HG02840 (cell line): ENCODE measurements at regions not wholly inside any gene's neighbourhood (a gene's known extent, or its start where the extent isn't known, plus 50 kb on each side); places are given as distances from the start of the nearest gene placed in this dataset.

ENCODE experiments used
- ATAC-seq: cut with Tn5 transposase; IDR thresholded peaks from one replicate; pipeline ENCODE4 v1.9.1; 2021; ENCODE audit warnings: mild to moderate bottlenecking, moderate library complexity, moderate number of reproducible peaks; ENCODE audit not compliant: unreplicated experiment, low FRiP score

DNA sequence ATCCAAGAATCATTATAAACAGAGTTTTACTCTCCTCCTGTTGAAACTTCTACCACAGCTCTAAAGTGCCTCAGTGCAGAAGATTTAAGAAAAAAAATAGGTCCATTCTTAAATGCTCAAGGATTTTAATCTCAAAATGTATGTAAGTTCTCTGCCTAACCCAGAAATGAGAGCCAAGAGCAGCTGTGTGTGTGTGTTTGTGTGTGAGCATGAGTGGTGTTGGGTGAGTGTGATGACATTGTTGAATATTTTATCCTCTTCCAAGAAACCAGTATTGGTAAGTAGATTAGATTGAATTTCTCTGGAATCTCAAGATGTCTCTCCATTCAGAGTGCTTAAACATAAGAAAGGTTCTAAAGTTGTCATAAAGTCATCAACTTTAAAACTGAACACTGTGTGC, 363.6 kb upstream of the NFE2L3 start:
- no peak for ATAC-seq

DNA sequence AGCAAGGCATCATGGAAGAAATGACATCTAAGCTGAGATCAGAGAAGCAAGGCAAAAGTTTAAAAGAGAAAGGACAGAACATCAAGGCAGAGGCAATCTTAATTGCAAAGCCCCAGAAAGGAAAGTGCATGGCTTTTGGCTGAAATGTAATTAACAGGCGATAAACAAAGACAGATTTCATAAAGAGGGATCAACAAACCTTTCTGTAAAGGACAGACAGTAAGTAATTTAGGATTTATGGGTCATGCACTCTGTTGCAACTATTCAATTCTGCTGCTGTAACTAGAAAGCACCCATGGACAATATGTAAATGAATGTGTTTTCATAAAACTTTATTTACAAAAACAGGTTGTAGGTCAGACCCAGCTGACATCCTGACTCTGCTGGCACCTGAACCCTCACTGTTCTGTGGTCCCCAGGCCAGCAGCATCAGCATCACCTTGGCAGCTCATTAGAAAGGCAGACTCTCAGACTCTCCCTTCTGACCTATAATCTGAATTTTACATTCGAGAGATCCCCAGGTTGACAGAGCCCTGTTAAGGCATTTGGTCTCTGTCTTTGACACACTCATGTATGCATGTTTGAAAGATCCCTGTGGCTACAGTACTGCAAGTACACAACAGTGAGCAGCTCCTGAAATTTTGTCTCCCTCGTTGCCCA, 362.9 kb upstream of the NFE2L3 start:
- ATAC-seq = no peak

DNA sequence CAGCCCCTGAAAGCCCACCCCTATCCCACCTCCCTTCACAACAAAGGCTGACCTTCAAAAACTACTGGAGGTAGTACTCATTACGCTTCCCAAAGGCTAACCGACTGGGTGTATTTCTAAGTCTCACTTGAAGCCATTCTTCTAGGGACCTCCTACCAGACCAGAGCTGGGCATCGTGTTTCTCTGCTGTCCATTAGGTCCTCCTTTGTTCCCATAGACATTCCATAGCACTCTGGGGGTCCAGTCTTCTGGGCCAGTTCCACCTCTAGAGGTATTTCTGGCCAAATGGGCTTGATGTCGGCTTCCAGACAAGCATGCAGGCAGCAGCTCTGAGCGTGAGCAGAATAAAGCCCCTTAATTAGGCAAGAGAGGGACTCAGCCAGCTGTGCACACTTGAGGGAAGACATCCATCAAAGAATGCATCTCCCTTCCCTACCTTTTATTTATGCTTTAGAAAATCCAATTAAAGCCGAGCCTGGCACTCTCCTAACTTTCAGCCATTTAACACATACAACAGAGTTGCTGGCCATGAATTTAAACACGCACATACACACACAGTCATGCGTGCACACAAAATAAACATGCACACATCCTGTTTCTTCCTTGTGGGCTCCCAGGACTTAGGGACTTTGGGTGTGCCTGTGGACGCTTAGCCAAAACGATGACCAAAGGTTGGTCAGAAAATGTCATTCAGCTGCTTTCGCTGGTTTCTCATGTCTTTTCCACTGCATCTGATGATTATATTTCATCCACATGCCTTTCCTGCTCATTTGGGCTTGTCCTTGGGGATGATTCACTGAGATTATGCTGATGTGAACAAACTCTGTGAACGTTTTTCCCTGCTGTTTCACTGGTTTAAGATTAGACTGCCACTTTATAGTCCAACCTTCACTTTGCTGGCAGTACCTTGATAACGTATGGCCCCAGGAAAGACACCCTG, 362.0 kb upstream of the NFE2L3 start:
- ATAC-seq = no peak

DNA sequence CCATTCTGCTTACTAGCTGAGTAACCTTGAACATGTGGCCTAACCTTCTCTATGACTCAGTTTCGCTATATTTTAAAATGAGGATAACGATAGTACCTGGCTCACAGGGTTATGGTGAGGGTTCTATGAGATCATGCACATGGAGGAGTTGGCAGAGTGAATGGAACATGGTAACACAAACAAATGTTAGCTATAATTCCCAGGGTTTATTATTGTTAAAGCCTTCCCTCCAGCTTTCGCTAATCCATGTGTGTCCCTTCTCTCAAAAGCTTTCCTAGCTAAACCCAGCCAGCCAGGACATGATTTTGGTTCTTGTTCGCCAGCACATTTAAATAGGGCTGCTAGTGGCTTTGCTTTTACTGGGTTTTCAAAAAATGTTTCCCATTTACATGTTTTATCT, 361.0 kb upstream of the NFE2L3 start:
- no peak for ATAC-seq

DNA sequence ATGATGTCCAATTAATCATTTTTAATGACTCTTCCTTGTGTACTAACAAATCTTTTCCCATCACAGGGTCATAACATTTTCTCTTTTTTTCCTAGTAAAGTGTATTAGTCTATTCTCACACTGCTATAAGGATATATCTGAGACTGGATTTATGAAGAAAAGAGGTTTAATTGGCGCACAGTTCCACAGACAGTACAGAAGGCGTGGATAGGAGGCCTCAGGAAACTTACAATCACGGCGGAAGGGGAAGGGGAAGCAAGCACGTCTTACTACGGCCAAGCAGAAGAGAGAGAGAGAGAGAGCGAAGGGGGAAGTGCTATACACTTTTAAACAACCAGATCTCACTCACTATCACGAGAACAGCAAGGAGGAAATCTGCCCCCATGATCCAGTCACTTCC, 359.4 kb upstream of the NFE2L3 start:
- no peak for ATAC-seq

DNA sequence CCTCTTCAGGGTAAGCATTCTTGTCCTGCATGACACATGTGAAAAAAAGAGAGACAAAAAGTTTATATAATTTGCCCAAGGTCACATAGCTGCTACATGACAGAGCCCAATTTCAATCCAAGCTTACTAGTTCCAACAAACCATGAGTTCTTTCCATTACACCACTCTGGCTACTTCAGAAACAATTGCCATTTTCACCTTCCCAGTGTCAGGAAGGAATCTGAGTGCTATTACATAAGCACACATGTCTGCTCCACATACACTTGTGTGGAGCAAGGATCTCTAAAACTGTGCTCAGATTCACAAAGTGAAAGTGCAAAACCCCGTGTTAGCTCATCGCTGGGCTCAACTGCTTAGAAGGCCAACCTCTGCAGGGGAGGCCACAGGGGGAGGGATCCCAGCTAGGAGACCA, 356.2 kb upstream of the NFE2L3 start:
- no peak for ATAC-seq

DNA sequence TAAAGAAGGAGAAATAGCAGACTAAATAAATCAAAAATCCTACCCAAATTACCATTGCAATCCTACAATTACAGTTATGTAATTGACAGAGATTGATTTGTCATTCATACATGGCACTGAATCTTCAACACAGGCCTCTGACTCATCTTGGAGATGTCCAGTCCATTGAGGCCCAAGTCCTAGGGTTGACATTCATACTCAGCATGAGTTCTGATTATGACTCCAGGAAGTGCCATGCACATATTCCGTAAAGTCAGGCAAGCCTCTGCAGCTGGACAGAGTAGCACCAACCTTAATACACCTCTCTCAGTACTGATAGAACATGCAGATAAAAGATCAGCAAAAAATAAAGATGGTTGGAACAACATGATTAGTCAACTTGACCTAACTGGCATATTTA, 353.7 kb upstream of the NFE2L3 start:
- ATAC-seq = no peak

DNA sequence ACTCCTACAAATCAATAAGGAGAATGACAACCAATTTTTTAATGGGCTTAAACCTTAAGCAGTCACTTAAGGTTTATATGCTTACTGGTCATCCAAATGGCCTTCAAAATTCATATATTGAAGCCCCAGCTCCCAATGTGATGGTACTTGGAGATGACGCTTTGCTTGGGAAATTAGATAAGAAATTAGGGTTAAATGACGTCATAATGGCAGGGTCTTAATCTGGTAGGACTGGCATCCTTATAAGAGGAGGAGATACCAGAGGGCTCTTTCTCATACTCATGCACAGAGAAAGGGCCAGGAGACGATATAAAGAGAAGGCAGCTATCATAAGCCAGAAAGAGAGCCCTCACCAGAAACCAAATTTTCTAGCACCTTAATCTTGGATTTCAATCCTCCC, 350.8 kb upstream of the NFE2L3 start:
- ATAC-seq = no peak

DNA sequence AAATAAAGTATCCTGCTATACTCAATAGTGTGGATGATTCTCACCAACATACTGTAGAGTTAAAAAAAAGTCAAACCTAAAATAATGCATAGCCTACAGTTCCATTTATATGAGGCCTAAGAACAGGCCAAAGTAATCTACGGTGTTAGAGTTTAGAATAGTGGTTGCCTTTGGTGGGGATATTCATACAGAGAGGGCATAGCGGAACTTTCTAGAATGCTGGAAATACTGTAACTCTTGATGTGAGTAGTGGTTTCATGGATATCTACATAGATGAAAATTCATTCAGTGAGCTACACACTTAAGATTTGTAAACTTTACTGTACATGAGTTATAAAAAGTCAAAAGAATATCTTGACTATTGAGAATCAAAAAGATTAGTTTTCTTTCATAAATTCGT, 349.9 kb upstream of the NFE2L3 start:
- ATAC-seq = no peak

DNA sequence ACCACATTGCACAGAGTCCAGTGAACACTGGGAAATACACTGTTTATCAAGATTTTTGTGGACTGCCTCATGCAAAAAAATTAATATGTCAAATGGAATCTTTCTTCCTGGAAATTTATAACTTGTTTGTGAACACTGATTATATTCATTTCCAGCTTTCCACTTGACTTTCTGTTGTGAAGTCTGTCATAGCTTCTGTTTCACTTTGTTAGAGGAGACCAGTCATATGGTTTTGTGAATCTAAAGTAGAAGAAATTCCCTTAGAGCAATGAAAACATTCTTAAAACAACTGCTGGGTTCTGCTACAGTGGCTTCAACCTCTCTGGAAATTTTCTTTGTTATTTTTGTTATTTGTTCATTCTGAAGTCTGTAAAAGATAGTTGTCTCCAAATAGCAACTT, 349.5 kb upstream of the NFE2L3 start:
- ATAC-seq = no peak

DNA sequence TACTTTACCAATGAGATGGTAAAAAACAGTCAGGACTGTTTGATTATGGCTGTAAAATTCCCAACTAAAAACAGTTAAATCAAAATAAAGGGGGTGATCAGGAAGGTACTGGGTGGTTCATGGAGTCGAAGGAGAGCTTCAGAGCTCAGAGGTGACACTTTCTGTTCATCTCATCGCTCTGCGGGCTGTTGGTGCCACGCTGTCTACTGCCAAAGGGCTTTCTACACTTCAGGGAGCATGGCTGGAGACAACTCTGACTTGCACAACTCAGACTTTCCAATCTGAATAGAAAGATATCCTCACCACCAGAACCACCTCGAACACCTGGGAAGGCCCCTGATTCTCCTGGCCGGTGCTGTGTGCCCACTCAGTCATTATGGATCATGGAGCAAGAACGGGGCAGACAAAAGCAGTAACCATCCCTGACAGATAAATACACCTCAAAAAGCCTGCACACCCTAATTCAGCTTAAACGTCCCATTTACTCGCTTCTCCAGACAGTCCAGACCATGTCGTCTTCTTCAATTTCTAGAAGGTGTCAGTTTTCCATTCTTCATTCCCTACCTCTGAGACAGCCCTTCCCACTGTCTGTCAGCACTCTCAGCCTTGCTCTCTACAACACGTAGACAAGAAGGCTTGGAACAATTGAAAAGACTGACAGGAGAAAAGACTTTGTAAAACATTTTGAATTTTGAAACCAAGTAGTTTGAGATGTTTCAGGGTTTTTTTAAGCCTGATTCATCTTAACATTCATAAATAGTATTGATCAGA, 348.7 kb upstream of the NFE2L3 start:
- ATAC-seq = no peak

DNA sequence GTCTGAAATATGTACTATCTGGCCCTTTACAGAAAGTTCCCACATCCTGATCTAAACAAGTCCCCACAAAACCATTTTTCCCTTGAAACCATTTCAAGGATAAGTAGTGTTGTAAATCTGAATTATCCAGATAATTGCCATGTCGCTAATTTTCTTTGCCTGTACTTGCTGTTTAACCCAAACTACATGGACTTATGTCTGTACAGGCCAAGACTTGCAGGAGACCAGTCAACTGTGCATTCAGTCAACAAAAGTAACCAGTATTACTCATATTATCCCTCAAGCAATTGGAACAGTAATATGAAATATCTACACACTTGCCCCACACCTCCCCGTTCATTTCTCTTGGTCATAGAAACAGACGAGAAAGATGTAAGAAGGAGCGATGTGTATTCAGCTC, 347.8 kb upstream of the NFE2L3 start:
- no peak for ATAC-seq

DNA sequence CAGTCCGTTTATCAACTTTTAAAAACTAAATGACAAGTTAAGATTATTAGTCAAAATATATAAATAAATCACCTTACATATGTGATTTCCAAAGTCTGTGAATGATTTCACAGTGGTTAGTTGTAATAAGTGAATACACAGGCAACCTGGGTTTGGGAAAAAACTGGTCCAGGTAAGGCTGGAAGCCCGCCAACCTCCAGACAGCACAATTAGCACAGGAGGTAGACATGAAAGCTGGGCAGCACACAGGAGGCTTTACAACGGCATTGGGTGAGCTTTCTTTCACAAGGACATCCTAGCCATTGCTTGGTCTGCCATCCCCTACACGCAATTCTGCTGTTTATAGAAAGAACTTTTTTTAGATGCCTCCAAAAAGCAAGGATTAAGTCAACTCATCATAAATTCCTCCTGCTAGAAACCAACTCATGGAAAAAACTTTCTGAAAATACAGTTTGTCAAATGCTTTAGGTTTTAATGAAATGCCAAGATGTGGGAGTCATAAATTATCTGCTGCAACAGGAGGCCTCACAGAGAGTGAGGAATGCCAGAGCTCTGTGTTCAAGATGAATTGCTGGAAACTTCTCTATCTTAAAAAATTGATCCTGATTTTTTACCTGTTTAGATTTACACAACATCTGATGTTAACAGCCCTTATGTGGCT, 346.8 kb upstream of the NFE2L3 start:
- ATAC-seq = no peak

DNA sequence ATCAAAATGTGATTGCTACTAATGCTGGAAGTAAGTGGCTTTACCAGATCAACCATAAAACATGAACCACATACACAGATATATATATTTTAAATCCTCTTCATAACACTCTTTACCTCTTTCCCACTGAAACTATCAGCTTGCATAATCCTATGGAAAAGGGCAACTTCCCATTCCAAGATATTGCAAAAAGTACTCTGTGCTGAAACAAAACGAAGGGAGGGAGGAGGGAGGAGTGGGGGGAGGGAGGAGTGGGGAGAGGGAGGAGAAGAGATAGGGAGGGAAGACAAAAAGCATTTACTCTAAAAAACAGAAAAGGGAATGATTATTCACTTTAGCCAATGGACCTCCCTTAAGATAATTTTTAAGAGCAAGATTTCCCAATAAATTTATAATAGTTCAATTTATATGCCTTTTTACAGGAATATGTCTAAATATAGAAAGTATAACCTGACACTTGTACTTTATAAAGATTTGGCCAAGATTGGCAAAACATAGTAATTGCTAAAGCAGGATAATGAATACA, 344.8 kb upstream of the NFE2L3 start:
- ATAC-seq = no peak

DNA sequence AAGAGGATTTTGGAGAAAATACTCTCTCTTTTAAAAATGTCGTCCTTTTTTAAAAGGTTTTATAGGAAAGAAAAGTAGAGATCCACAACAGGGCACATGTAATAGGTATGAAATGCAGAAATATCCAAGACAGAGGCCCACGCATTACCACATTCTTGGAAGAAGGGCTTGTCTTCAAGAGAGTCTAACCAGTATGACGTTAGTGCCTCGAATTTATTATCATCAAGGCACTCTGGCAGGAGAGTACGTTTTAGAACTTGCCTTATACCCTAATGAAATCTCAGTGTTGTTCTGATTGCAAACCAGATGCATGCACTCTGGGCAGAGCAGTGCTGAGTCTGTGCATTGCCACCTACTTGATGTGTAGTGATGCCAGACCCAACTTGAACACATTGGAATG, 342.6 kb upstream of the NFE2L3 start:
- no peak for ATAC-seq

DNA sequence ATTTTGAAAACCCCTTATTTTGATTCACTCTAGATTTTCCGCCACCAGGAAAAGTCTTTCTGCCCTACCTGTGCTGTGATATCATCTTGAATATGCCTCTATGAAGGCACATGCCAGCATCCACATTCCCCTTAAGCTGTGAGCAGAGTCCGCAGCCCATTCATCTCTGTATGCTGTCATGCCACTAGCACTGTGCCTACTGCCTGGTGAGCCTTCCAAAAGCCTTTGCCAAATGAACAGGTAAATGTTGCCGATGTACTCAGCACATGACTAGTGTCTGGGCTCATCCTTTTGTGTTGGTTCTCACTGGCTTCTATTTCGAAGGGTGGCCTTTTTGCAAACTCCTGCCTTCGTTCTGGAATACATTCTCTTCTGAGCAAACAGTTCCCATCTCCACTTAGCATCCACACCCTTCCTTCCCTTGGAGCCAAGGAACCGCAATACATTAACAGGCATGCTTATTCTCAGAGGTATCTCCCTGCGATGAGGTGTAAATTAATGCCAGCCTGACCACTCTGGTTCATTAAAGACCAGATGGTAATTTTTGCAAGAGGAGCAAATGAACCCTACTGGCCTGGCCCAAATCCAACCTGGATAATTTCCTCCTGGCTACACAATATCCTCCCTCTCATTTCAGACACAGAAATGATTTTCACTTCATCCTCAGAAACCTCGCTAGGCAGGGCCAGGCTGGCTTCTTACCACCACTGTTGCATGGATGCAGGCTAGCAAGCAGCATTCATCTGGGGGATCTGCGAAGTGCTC, 339.7 kb upstream of the NFE2L3 start:
- ATAC-seq = no peak

DNA sequence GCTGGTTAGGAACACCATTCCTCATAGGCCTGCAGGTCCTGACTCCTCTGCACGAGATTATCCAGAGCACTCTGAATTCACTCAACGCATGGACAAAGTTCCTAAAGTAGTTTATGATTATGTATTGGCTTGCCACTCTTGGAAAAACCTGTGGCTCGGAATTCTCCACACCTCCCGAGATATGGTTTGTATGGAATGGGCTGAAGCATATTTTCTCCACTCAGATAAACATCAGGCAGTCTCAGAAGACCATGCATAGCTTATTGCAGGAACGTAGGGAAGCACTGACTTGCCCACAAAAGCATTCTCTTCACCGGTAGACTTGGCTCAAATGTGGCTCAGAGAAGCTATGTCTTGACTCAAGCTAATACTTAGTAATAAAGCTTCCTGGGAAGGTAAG, 338.6 kb upstream of the NFE2L3 start:
- ATAC-seq = no peak

DNA sequence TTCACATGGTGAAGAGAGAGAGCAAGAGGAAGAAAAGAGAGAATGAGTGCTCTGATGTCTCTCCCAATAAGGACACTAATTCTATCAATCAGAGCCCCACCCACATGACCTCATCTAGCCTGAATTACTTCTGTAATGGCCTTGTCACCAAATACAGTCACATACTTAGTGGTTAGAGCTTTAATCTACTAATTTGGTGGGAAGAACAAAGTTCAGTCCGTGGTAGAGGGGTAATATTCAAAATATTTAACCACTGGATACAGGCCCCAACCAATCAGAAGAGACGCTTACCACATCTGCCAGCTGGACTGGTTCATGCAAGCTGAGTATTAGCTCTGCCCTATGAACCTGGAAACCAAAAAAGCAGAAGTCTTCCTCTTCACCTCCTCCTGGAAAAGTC, 336.3 kb upstream of the NFE2L3 start:
- no peak for ATAC-seq

DNA sequence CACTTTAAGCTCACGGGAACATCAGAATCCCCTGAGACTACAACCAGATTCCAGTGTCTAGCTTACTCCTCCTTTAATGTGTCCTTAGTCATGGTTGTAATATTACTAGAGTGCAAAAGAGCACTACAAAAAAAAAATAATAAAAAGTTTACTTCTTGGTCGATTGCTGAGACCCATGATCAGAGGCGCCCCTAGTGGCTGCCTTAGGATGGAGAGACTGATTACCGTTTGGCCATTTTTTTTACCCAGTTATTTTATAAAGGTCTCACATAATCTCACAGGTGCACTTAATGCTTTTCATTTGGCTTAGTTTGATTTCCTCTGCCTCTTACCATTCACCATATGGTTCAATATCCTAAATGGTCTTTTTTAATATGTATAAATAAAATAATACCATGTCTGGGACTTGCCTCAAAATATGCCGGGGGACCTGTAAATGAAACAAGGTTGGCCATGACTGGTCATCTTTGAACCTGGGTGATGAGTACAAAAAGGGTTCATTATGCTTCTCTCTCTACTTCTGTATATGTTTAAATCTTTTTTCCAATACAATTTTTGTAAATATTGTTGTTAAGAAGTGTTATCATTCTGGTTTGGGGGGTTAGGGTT, 331.5 kb upstream of the NFE2L3 start:
- ATAC-seq = no peak
